OCI-LY1 (cell line): ENCODE measurements at regions not wholly inside any gene's neighbourhood (a gene's known extent, or its start where the extent isn't known, plus 50 kb on each side); places are given as distances from the start of the nearest gene placed in this dataset.

ENCODE experiments used
- CTCF ChIP-seq: fragments of 200-600 bp; sonication (generic), shearing (Covaris generic); IDR thresholded peaks from 2 replicates; pipeline ENCODE4 v1.5.1; 2017; ENCODE audit warnings: mild to moderate bottlenecking, antibody characterized with exemption, low read length, moderate library complexity, mixed read lengths
- EZH2 ChIP-seq: fragments of 200-600 bp; sonication (generic), shearing (Covaris generic); IDR thresholded peaks from 2 replicates; pipeline ENCODE4 v1.8.0; 2017; ENCODE audit warnings: borderline replicate concordance, mixed run types, mild to moderate bottlenecking, antibody characterized with exemption, low read length, moderate library complexity, mixed read lengths

DNA sequence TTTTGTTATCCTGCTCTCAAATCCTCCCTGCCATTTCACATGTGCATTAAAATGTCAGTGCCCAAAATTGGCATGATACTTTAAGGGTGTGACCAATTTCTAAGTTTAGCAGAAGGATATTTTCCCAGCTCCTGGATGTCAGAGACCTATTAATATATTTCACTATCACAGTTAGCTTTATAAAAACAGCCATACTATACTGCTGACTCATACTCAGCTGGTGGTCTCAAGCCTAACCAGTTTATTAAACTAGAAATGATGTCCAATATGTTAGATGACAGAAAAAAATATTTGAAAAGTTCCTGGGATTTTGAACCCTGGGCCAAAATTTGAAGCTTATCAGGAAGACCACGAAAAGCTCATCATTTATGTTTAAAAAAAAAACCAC lies 60.9 kb upstream of the ZNF280D start:
- no peak for TF ChIP-seq CTCF
- TF ChIP-seq EZH2: no peak
